ENCODE measurements at regions not wholly inside any gene's neighbourhood (a gene's known extent, or its start where the extent isn't known, plus 50 kb on each side); places are given as distances from the start of the nearest gene placed in this dataset.

GRCh38 chr17:36808180-36808661 is 129.1 kb upstream of the LHX1 start:
- TF ChIP-seq CTCF (IDR thresholded peaks at IDR 0.05) (no peak), POLR2A (IDR thresholded peaks at IDR 0.05) (no peak), EP300 (IDR thresholded peaks at IDR 0.05) (no peak)

Measured in suprapubic skin (tissue), 3 donors.